Putamen (tissue), 1 donor: ENCODE measurements at regions not wholly inside any gene's neighbourhood (a gene's known extent, or its start where the extent isn't known, plus 50 kb on each side); places are given as distances from the start of the nearest gene placed in this dataset.
"Not testable (repeated sequence)": the region's sequence is repeated elsewhere in the genome, so short reads cannot be mapped to it uniquely, and the experiment has no call there.

Experiments
- DNase-seq: peaks from one replicate; pipeline ENCODE4 v3.0.0-alpha.2; 2016; ENCODE audit warnings: low spot score

- no peak for DNase-seq
These were observed 52.2 kb upstream of the FAT1 start for GRCh38 chr4:186775902-186776301.

- DNase-seq, result no peak
These were observed 54.5 kb upstream of the FAT1 start for GRCh38 chr4:186778134-186778533.

- no peak for DNase-seq
These were observed 56.8 kb upstream of the FAT1 start for GRCh38 chr4:186780291-186781031.

- DNase-seq, result no peak
These were observed 57.6 kb upstream of the FAT1 start for GRCh38 chr4:186781032-186781917.

GRCh38 chr4:186782302-186782701 is 58.6 kb upstream of the FAT1 start:
- DNase-seq, result no peak

- DNase-seq, result no peak
These were observed 63.9 kb upstream of the FAT1 start for GRCh38 chr4:186787536-186787935.

- no peak for DNase-seq
These were observed 66.0 kb upstream of the FAT1 start for GRCh38 chr4:186789651-186790050.

GRCh38 chr4:186790630-186791029 is 67.0 kb upstream of the FAT1 start:
- no peak for DNase-seq

GRCh38 chr4:186792728-186793366 is 69.2 kb upstream of the FAT1 start:
- DNase-seq, result no peak

- DNase-seq, result no peak
These were observed 75.4 kb upstream of the FAT1 start for GRCh38 chr4:186798951-186799659.

- DNase-seq, result no peak
These were observed 81.6 kb upstream of the FAT1 start for GRCh38 chr4:186805020-186805820.

GRCh38 chr4:186805917-186806316 is 82.3 kb upstream of the FAT1 start:
- not testable (repeated sequence) for DNase-seq

GRCh38 chr4:186806679-186807421 is 83.2 kb upstream of the FAT1 start:
- no peak for DNase-seq

GRCh38 chr4:186807808-186808629 is 84.4 kb upstream of the FAT1 start:
- no peak for DNase-seq

- DNase-seq, result no peak
These were observed 85.0 kb upstream of the FAT1 start for GRCh38 chr4:186808630-186809018.

GRCh38 chr4:186809070-186809469 is 85.4 kb upstream of the FAT1 start:
- no peak for DNase-seq

- DNase-seq, result no peak
These were observed 87.0 kb upstream of the FAT1 start for GRCh38 chr4:186810613-186811150.

GRCh38 chr4:186812592-186812991 is 88.9 kb upstream of the FAT1 start:
- no peak for DNase-seq

- DNase-seq, result no peak
These were observed 89.9 kb upstream of the FAT1 start for GRCh38 chr4:186813377-186814068.
